GM12878 (cell line): ENCODE measurements at regions not wholly inside any gene's neighbourhood (a gene's known extent, or its start where the extent isn't known, plus 50 kb on each side); places are given as distances from the start of the nearest gene placed in this dataset.

Source experiments
- ATAC-seq: fragments of 200-7000 bp; cut with Tn5 transposase; 3 replicates; pipeline ENCODE4 v1.9.1; 2020; ENCODE audit warnings: mild to moderate bottlenecking, moderate library complexity
- BruUV-seq: library from RNA; stranded (reverse); fragments of 400-500 nt; replicated peaks from 2 replicates; lab custom pipeline; 2021; lab: Mats Ljungman, UMichigan
- CTCF ChIA-PET: fragments of 300-600 bp; sonication (Branson Sonifier 250); formaldehyde crosslinking; extraction: SDS; loops from one replicate; lab custom pipeline; 2021; ENCODE audit warnings: inconsistent platforms; lab: Yijun Ruan, JAX
- POLR2A ChIA-PET: fragments of 350-600 bp; formaldehyde crosslinking; extraction: SDS; loops from one replicate; lab custom pipeline; 2021; ENCODE audit warnings: inconsistent platforms; lab: Charles Lee
- RAD21 ChIA-PET: fragments of 300-600 bp; sonication (Branson Sonifier 250); formaldehyde crosslinking; loops from one replicate; lab custom pipeline; 2023; ENCODE audit warnings: antibody characterized with exemption; ENCODE audit not compliant: unreplicated experiment; lab: Charles Lee
- SMC1A ChIA-PET: fragments of 300-600 bp; sonication (Branson Sonifier 250); formaldehyde crosslinking; loops from one replicate; lab custom pipeline; 2023; ENCODE audit not compliant: unreplicated experiment, uncharacterized antibody; lab: Charles Lee
- DNase-seq: peaks from one replicate; pipeline ENCODE4 v3.0.0-alpha.2; 2011; ENCODE audit warnings: low read depth, low spot score
- FAIRE-seq: peaks from 3 replicates; lab custom pipeline; 2011; peaks lifted over from hg19 to GRCh38; lab: Jason Lieb, UNC
- H2AFZ ChIP-seq: 2 replicates; pipeline ENCODE4 v1.6.0; 2011; ENCODE audit warnings: low read depth, low read length, control low read depth; ENCODE audit not compliant: control insufficient read depth
- H3K27ac ChIP-seq: 2 replicates; pipeline ENCODE4 v1.5.1; 2011; ENCODE audit warnings: control low read depth; ENCODE audit not compliant: control insufficient read depth, insufficient read depth
- H3K27me3 ChIP-seq, 2 experiments: replicated peaks in 1 of 2; 2 replicates each; pipeline versions ENCODE4 v1.6.0 to v1.6.1; 2011; ENCODE audit warnings: low read length in 1 of 2; ENCODE audit not compliant: control insufficient read depth in 2 of 2, insufficient read depth in 2 of 2
- H3K36me3 ChIP-seq, 2 experiments: 2 replicates each; pipeline ENCODE4 v1.5.1; 2011; ENCODE audit warnings: low read length in 1 of 2; ENCODE audit not compliant: control insufficient read depth in 2 of 2, insufficient read depth in 2 of 2
- H3K4me1 ChIP-seq: 2 replicates; pipeline ENCODE4 v1.6.1; 2011; ENCODE audit warnings: mild to moderate bottlenecking, low read length, moderate library complexity, mixed read lengths; ENCODE audit not compliant: control insufficient read depth, insufficient read depth
- H3K4me2 ChIP-seq: 2 replicates; pipeline ENCODE4 v1.6.0; 2011; ENCODE audit warnings: control low read depth; ENCODE audit not compliant: control insufficient read depth, insufficient read depth
- H3K4me3 ChIP-seq: fragments of 200-600 bp; sonication (generic); 2 replicates; pipeline ENCODE4 v1.5.1; 2016
- H3K79me2 ChIP-seq: 2 replicates; pipeline ENCODE4 v1.6.0; 2011; ENCODE audit warnings: low read length; ENCODE audit not compliant: control insufficient read depth, insufficient read depth
- H3K9ac ChIP-seq: 2 replicates; pipeline ENCODE4 v1.8.0; 2011; ENCODE audit warnings: low read length, control low read depth, mixed read lengths; ENCODE audit not compliant: control insufficient read depth, insufficient read depth
- H3K9me3 ChIP-seq: replicated peaks from 3 replicates; pipeline ENCODE4 v1.5.1; 2011; ENCODE audit warnings: mild to moderate bottlenecking, low read length; ENCODE audit not compliant: control insufficient read depth, insufficient read depth
- H4K20me1 ChIP-seq: 2 replicates; pipeline ENCODE4 v1.6.0; 2011; ENCODE audit not compliant: control insufficient read depth, insufficient read depth
- IKZF1 ChIP-seq: fragments of 450-650 bp; conservative IDR thresholded peaks from 2 replicates; pipeline ENCODE4 v1.6.1; 2017; ENCODE audit warnings: antibody characterized with exemption, mild to moderate bottlenecking
- KLF5 ChIP-seq: fragments of 450-650 bp; IDR thresholded peaks from 2 replicates; pipeline ENCODE4 v1.6.1; 2014; ENCODE audit warnings: mild to moderate bottlenecking; ENCODE audit not compliant: partially characterized antibody
- WGBS: methylation state at CpG from one replicate; pipeline ENCODE4 v1.1.6; 2016; ENCODE audit warnings: low lambda C conversion rate; ENCODE audit not compliant: insufficient replicate concordance, insufficient coverage; ENCODE audit errors: missing lambda C conversion rate; 5-methylcytosine and 5-hydroxymethylcytosine counted together
- in situ Hi-C: fragments of 300-500 bp; cut with MboI; formaldehyde crosslinking; loops from 9 replicates; pipeline ENCODE4 v1.14.3; 2018; ENCODE audit warnings: mixed read lengths
- intact Hi-C: fragments of 100-400 bp; cut with micrococcal nuclease; formaldehyde crosslinking; loops from one replicate; pipeline ENCODE4 v1.14.2; 2022; ENCODE audit not compliant: unreplicated experiment
- TF ChIP-seq, protein P1 (sequence below): IDR thresholded peaks from 2 replicates; pipeline ENCODE4 v1.6.1; 2012; ENCODE audit warnings: low read depth, low read length, improper control_type of control experiment
- TF ChIP-seq, protein P2 (sequence below): IDR thresholded peaks from 2 replicates; pipeline ENCODE4 v1.6.1; 2011; ENCODE audit warnings: borderline replicate concordance, low read depth, mild to moderate bottlenecking, moderate library complexity, low read length; ENCODE audit not compliant: insufficient read depth, poor library complexity, severe bottlenecking

DNA sequence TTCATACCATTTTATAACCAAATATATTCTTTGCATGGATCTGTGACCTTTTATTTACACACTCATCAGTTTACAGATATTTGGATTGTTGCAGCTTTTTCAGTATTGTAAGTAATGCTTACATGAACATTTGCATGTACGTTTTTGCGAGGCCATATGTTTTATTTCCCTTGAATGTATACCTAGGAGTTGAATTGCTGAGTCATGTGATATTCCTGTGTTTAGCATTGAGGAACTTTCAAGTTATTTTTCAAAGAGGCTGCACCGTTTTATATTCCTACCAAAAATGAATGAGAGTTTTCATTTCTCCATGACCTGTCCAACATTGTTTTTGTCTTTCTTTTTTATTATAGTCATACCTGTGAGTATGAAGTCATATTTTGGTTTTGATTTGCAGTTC, 392.1 kb downstream of the CNTNAP4 start (continued):
- TF ChIP-seq, protein P1, sequence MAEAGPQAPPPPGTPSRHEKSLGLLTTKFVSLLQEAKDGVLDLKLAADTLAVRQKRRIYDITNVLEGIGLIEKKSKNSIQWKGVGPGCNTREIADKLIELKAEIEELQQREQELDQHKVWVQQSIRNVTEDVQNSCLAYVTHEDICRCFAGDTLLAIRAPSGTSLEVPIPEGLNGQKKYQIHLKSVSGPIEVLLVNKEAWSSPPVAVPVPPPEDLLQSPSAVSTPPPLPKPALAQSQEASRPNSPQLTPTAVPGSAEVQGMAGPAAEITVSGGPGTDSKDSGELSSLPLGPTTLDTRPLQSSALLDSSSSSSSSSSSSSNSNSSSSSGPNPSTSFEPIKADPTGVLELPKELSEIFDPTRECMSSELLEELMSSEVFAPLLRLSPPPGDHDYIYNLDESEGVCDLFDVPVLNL: no peak
- no peak for TF ChIP-seq IKZF1

DNA sequence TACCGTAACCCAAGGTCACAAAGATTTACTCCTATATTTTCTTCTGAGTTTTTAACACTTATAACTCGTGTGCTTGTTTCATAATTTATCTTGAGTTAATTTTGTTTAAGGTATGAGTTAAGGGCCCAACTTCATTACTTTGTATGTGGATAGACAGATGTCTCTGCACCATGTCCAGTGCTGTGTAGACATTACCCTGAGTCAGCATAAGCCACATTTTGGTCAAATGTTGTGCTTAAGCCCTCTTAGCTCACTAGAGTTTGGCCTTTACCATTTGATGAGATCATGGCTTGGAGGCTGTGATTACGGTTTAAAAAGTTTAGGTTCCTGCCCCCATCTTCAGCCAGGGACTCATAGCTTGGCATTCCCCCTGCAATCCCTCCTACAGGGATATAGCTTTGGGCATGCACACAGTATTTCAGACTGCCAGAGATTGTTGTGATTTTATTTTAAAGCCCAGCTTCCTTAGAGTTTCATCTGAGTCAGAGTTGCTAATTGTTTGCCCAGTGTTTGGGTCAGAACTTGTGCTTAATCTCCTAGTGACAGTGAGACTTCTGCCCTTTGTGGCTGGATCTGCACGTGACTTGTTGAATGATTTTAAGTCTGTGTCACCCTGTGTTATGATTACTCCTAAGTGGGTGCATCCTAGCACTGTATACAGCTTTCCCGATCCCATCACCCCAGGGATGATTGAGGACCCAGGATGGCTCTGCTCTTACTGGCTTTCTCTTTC, 393.1 kb downstream of the CNTNAP4 start:
- FAIRE-seq (no peak), ATAC-seq (0 out of 3 replicates have a peak, but pooled peaks have one; percentile 14), DNase-seq (no peak)
- WGBS: 38% methylated on average over 5 of the region's 5 CpGs
- Histone ChIP-seq H3K9me3 (no peaks in the 10 kb centered on the region), H3K36me3 (no peaks in the 10 kb centered on the region), H2AFZ (no peak overlapping the region), H3K4me2 (no peak overlapping the region), H3K79me2 (no peaks in the 10 kb centered on the region), H3K4me1 (no peaks in the 10 kb centered on the region), H3K27ac (no peak overlapping the region), H4K20me1 (no peaks in the 10 kb centered on the region), H3K27me3 (no peaks in the 10 kb centered on the region)
- ChIA-PET POLR2A (no interaction called here), SMC1A (interaction anchor here (0.7 to 1.2 kb wide), 3 partner anchors 17 to 211 kb away, joined by 3 read pairs; no protein-coding TSS in a partner anchor), CTCF (interaction anchor here (0.9 to 1.6 kb wide), 2 partner anchors 17 to 501 kb away, joined by 5 to 6 read pairs; no protein-coding TSS in a partner anchor), RAD21 (no interaction called here)
- intact Hi-C loops: no loop called here
- in situ Hi-C loops: no loop called here
- no TSS peak for BruUV-seq
- no peak for TF ChIP-seq KLF5
- TF ChIP-seq, protein P2, sequence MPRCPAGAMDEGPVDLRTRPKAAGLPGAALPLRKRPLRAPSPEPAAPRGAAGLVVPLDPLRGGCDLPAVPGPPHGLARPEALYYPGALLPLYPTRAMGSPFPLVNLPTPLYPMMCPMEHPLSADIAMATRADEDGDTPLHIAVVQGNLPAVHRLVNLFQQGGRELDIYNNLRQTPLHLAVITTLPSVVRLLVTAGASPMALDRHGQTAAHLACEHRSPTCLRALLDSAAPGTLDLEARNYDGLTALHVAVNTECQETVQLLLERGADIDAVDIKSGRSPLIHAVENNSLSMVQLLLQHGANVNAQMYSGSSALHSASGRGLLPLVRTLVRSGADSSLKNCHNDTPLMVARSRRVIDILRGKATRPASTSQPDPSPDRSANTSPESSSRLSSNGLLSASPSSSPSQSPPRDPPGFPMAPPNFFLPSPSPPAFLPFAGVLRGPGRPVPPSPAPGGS: peak; percentile 11
- TF ChIP-seq, all 136 proteins: peak for 1
- Histone ChIP-seq H3K4me3 (no peak overlapping the region), H3K9ac (no peak overlapping the region)
